ENCODE measurements at regions not wholly inside any gene's neighbourhood (a gene's known extent, or its start where the extent isn't known, plus 50 kb on each side); places are given as distances from the start of the nearest gene placed in this dataset.
"Not testable (repeated sequence)": the region's sequence is repeated elsewhere in the genome, so short reads cannot be mapped to it uniquely, and the experiment has no call there.

GRCh38 chr1:240722788-240723187 lies 110.8 kb upstream of the GREM2 start:
- no peak for DNase-seq

GRCh38 chr1:240720976-240721375 lies 109.0 kb upstream of the GREM2 start:
- no peak for DNase-seq

- no peak for DNase-seq
Observed at GRCh38 chr1:240719953-240720700, 108.2 kb upstream of the GREM2 start.

- DNase-seq: not testable (repeated sequence)
Observed at GRCh38 chr1:240716538-240716937, 104.6 kb upstream of the GREM2 start.

GRCh38 chr1:240714568-240715292 lies 102.8 kb upstream of the GREM2 start:
- no peak for DNase-seq

GRCh38 chr1:240712014-240712731 lies 100.2 kb upstream of the GREM2 start:
- no peak for DNase-seq

GRCh38 chr1:240711020-240711419 lies 99.1 kb upstream of the GREM2 start:
- DNase-seq: no peak

- DNase-seq: no peak
Observed at GRCh38 chr1:240709676-240710075, 97.7 kb upstream of the GREM2 start.

- DNase-seq: no peak
Observed at GRCh38 chr1:240706150-240706935, 94.4 kb upstream of the GREM2 start.

- no peak for DNase-seq
Observed at GRCh38 chr1:240705579-240705978, 93.6 kb upstream of the GREM2 start.

GRCh38 chr1:240701412-240701811 lies 89.5 kb upstream of the GREM2 start:
- no peak for DNase-seq

GRCh38 chr1:240695416-240695815 lies 83.5 kb upstream of the GREM2 start:
- no peak for DNase-seq

- DNase-seq: no peak
Observed at GRCh38 chr1:240693844-240694243, 81.9 kb upstream of the GREM2 start.

- DNase-seq: no peak
Observed at GRCh38 chr1:240693036-240693435, 81.1 kb upstream of the GREM2 start.

- peak; percentile 36 for DNase-seq
Observed at GRCh38 chr1:240691909-240692705, 80.2 kb upstream of the GREM2 start.

- no peak for DNase-seq
Observed at GRCh38 chr1:240691501-240691900, 79.5 kb upstream of the GREM2 start.

- DNase-seq: no peak
Observed at GRCh38 chr1:240687820-240688219, 75.9 kb upstream of the GREM2 start.

GRCh38 chr1:240683576-240683975 lies 71.6 kb upstream of the GREM2 start:
- DNase-seq: no peak

- no peak for DNase-seq
Observed at GRCh38 chr1:240682859-240683242, 70.9 kb upstream of the GREM2 start.

GRCh38 chr1:240682166-240682858 lies 70.4 kb upstream of the GREM2 start:
- DNase-seq: no peak
